GM19438 (cell line): ENCODE measurements at regions not wholly inside any gene's neighbourhood (a gene's known extent, or its start where the extent isn't known, plus 50 kb on each side); places are given as distances from the start of the nearest gene placed in this dataset.

Experiments used
- ATAC-seq: cut with Tn5 transposase; IDR thresholded peaks from one replicate; pipeline ENCODE4 v1.9.1; 2021; ENCODE audit warnings: low read depth; ENCODE audit not compliant: unreplicated experiment

GRCh38 chr4:10951306-10951705 is 266.7 kb upstream of the CLNK start:
- no peak for ATAC-seq

- ATAC-seq = no peak
Observed at GRCh38 chr4:10949039-10949733, 264.6 kb upstream of the CLNK start.

GRCh38 chr4:10947898-10948297 is 263.3 kb upstream of the CLNK start:
- ATAC-seq = no peak

GRCh38 chr4:10944321-10944720 is 259.8 kb upstream of the CLNK start:
- ATAC-seq = no peak

- no peak for ATAC-seq
Observed at GRCh38 chr4:10942156-10942555, 257.6 kb upstream of the CLNK start.

DNA sequence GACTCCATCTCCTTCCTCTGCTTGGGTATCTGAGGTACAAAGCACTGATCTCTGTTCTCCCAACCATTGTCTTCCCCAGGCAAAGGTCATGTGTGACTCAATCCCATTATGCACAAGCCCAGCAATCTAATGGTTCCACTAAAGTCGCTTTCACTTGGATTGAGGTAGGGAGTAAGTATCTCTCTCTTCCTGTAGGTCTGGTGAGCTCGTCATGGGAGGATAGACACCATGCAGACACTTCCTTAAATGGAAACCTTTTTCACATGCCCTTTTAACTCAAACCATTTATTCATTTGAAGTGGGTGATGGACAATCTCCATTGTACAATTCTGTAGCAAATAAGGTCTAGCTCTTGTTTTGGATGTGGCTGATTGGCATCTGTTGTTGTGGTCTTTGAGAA is 245.2 kb upstream of the CLNK start:
- no peak for ATAC-seq

DNA sequence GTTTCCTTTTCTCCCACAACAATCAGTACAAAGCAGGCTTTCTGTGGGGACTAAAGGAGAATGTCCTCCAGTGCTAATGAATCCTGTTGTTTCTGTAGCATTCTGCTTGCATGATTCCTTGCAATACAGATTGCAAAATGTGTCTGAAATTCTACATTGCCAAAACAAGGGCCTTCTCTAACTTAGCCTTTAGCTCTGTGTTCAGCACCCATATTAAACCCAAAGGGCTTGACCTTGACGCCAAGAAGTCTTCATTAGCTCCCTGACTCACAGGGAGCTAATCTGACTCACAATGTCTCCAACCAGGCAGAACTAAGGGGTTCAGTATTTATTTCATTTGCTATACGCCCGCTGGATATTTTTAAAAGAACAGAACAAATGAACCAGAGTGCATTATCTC is 241.4 kb upstream of the CLNK start:
- no peak for ATAC-seq

- no peak for ATAC-seq
Observed at GRCh38 chr4:10924274-10924673, 239.7 kb upstream of the CLNK start.

GRCh38 chr4:10917566-10917965 is 233.0 kb upstream of the CLNK start:
- no peak for ATAC-seq

DNA sequence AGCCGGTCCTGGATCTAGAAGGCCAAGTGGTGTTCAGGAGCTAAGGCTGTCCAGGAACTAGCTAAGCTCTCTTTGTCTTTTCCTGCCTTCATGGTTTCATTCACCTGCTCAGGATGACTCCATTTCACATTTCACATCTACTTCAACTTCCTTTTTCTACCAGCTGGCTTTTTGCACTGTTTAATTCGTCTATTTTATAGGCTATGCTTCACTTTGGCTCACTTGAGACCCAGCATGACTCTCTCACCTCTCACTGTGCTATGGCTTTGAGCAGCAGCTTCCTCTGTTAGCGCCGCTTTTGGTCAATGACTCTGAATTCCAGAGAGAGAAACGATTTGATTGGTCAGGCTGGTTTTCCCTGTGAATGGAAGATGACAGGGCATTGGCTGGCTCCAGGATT is 213.5 kb upstream of the CLNK start:
- no peak for ATAC-seq

DNA sequence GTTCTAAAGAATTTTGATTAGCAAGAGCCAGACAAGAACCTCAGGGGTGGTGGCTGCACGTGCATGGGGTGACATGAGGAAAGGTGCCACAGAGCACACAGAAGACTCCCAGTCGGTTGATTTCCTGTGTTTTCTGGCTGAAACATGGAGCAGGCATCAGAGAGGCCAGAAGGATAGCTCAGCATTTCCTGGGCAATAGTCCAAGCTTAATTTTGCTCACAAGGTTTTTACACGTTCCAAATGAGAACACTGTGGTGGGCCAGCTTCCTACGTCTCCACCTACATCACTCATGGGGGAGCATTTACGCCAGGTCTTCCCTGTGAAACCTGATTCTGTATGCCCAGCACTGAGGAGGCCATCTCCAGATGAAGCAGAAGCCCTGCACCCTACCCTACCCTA is 212.5 kb upstream of the CLNK start:
- no peak for ATAC-seq

- ATAC-seq = no peak
Observed at GRCh38 chr4:10893395-10893794, 208.8 kb upstream of the CLNK start.

- ATAC-seq = no peak
Observed at GRCh38 chr4:10891866-10892265, 207.3 kb upstream of the CLNK start.

DNA sequence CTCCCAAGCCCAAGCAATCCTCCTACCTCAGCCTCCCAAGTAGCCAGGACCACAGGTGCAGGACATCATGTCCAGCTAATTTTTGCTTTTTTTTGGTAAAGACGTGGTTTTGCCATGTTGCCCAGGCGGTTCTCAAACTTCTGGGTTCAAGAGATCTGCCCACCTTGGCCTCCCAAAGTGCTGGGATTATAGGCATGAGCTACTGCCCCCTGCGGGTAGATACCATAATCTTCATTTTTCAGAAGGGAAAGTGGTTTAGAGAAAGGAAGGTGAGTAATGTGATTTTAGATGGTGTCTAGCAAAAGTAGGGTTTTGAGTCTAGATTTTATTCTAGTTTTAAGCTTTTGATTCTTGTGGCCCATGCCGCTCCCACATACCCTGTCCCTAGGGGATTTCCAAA is 205.3 kb upstream of the CLNK start:
- no peak for ATAC-seq

GRCh38 chr4:10879411-10880110 is 195.0 kb upstream of the CLNK start:
- ATAC-seq = no peak

DNA sequence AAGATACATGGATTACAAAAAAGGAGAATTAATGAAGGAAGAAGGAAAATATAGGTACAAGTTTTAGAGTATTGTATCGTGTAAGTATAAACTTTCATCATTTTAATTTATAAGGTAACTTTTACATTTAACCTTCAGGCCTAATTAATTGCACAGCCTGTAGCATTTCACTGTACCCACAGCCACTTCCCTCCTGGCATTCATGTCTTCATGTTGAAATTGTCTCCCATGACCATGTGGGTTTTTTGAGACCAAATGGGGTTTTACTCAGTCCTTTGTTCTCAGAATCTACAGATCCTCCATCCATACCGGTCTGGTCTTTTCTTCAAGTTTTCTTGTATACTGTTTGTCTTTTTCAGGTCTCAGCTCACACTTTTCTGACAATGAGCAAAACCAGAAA is 194.3 kb upstream of the CLNK start:
- no peak for ATAC-seq

DNA sequence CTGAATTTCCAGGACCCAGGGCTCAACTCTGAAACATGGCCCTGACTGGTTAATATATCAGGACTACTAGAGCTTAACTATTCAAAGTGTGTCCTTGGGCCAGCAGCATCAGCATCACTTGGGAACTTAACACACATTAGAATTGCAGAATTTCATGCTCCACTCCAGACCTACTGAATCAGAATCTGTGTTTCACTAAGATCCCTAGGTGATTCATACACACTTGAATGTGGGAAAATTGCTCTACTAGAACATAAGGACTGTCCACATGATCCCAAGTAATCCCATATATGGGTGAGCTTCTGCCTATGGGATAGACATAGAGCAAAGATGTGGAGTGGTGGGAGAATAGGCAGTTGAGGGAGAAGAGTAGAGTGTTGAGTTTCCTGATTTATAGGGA is 192.5 kb upstream of the CLNK start:
- no peak for ATAC-seq

DNA sequence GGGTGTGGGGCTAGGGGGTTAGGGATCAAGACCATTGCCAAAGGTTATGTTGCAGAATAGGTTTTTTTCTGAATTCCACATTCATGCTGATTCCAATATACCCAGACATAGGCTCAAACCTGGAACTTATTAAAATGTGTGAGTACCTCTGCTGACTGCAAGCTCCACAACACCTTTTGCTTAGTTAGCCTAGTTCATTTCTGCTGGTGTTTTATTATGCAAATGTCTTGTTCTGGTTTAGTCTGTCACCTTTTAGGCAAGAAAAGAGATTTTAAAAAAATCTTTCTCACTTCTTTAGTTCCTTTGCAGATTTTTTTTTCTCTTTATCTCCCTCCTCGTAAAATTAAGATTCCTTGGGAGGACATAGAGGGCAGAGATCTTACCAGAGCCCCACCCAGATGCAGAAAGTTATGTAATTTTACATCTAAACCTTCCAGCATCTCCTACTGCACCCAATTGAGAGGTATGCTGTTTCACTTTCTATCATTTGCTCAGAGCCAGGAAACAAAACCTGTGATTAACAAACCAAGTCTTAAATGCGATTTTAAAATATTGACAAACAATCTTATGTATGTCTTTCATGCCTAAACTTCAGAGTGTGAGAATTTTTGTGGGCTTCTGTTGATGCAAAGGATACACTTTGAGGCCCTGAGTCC is 190.7 kb upstream of the CLNK start:
- no peak for ATAC-seq

GRCh38 chr4:10873809-10874208 is 189.2 kb upstream of the CLNK start:
- no peak for ATAC-seq

GRCh38 chr4:10872833-10873517 is 188.4 kb upstream of the CLNK start:
- ATAC-seq = peak; percentile 62

DNA sequence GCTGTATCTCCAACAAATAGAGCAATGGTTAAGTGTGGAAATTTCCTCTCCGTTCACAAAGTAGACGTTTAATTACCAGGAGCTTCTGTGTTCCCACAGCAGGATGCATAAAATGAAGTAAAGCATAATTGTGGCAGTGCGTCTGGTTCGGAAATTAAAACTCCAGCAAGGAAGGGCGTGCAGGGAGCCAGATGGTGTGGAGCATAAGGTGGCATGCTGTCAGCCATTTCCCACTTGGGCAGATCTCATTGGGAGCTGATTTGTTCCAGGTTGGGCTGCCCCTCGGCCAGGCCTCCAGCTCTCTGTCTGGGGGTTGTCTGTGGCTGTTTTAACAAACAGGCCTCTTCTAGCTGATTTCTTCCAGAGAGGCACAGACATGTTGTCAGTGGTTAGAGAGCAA is 182.1 kb upstream of the CLNK start:
- ATAC-seq = no peak
